HCT116 (cell line): ENCODE measurements at regions not wholly inside any gene's neighbourhood (a gene's known extent, or its start where the extent isn't known, plus 50 kb on each side); places are given as distances from the start of the nearest gene placed in this dataset.

ENCODE experiments used
- ATAC-seq: fragments of 200-7000 bp; cut with Tn5 transposase; 2 replicates; pipeline ENCODE4 v1.9.1; 2020; ENCODE audit warnings: mild to moderate bottlenecking, moderate library complexity
- BruUV-seq: library from RNA; stranded (reverse); fragments of 400-500 nt; replicated peaks from 2 replicates; lab custom pipeline; 2021; lab: Mats Ljungman, UMichigan
- CTCF ChIA-PET: fragments of 300-600 bp; sonication (Branson Sonifier 250); formaldehyde crosslinking; loops from one replicate; lab custom pipeline; 2021; ENCODE audit warnings: antibody characterized with exemption; lab: Charles Lee
- POLR2A ChIA-PET: fragments of 300-600, 350-600 bp; sonication (Branson Sonifier 250); formaldehyde crosslinking; loops from one replicate; lab custom pipeline; 2021; ENCODE audit warnings: antibody characterized with exemption; lab: Charles Lee
- RAD21 ChIA-PET, 2 experiments: fragments of 300-600 bp; sonication (Branson Sonifier 250); formaldehyde crosslinking; loops; one replicate each; lab custom pipeline; 2023; ENCODE audit warnings: low total read pairs in 2 of 2; ENCODE audit not compliant: uncharacterized antibody in 2 of 2, unreplicated experiment in 2 of 2, low non-redundant PET in 1 of 2; lab: Charles Lee
- DNase-seq: peaks from one replicate; pipeline ENCODE4 v3.0.0-alpha.2; 2010; ENCODE audit warnings: low read depth, low spot score
- H2AFZ ChIP-seq: fragments of 200-600 bp; shearing (Covaris generic), sonication (generic); 2 replicates; pipeline ENCODE4 v1.6.1; 2017; ENCODE audit warnings: low read depth, mixed run types, mixed read lengths, antibody characterized with exemption, low read length; ENCODE audit not compliant: poor library complexity, severe bottlenecking
- H3K27ac ChIP-seq: 2 replicates; pipeline ENCODE4 v1.5.1; 2012; ENCODE audit warnings: low read depth, low read length
- H3K27me3 ChIP-seq: fragments of 200-600 bp; sonication (generic); 2 replicates; pipeline ENCODE4 v1.6.1; 2016; ENCODE audit warnings: mixed run types, low read length, mixed read lengths; ENCODE audit not compliant: insufficient read depth
- H3K36me3 ChIP-seq, 2 experiments: fragments of 200-500 bp in 1 of 2; fragments of 200-600 bp in 1 of 2; sonication (Bioruptor generic) in 1 of 2; sonication (generic) in 1 of 2; 2 replicates each; pipeline versions ENCODE4 v1.5.1 to v1.6.1; 2014 to 2016; ENCODE audit warnings: low read length in 2 of 2, inconsistent platforms in 1 of 2, mixed read lengths in 1 of 2, mixed run types in 1 of 2; ENCODE audit not compliant: insufficient read depth in 2 of 2, control insufficient read depth in 1 of 2
- H3K4me1 ChIP-seq, 2 experiments: fragments of 200-600 bp in 1 of 2; sonication (generic) in 1 of 2; 2 replicates each; pipeline versions ENCODE4 v1.5.1 to v1.6.1; 2012 to 2017; ENCODE audit warnings: low read length in 2 of 2, inconsistent platforms in 1 of 2, mild to moderate bottlenecking in 1 of 2, mixed read lengths in 1 of 2, mixed run types in 1 of 2, moderate library complexity in 1 of 2; ENCODE audit not compliant: insufficient read depth in 2 of 2, control insufficient read depth in 1 of 2
- H3K4me2 ChIP-seq: fragments of 200-600 bp; sonication (generic); 2 replicates; pipeline ENCODE4 v1.6.1; 2017; ENCODE audit warnings: mixed run types, low read length, mixed read lengths
- H3K4me3 ChIP-seq, 2 experiments: fragments of 200-600 bp in 1 of 2; sonication (generic) in 1 of 2; replicated peaks in 1 of 2; 2 replicates each; pipeline ENCODE4 v1.5.1; 2011 to 2016; ENCODE audit warnings: low read length in 2 of 2, control low read depth in 1 of 2, low read depth in 1 of 2, mild to moderate bottlenecking in 1 of 2, mixed read lengths in 1 of 2, mixed run types in 1 of 2
- H3K79me2 ChIP-seq: fragments of 200-600 bp; sonication (generic); 2 replicates; pipeline ENCODE4 v1.6.1; 2017; ENCODE audit warnings: mild to moderate bottlenecking, mixed run types, low read length, moderate library complexity, mixed read lengths; ENCODE audit not compliant: insufficient read depth
- H3K9ac ChIP-seq: fragments of 200-600 bp; sonication (generic); 2 replicates; pipeline ENCODE4 v1.6.1; 2016; ENCODE audit warnings: low read length, mixed read lengths
- H3K9me2 ChIP-seq: fragments of 200-600 bp; sonication (generic), shearing (Covaris generic); 2 replicates; pipeline ENCODE4 v1.6.1; 2017; ENCODE audit warnings: mixed run types, mild to moderate bottlenecking, moderate library complexity; ENCODE audit not compliant: insufficient read depth
- H3K9me3 ChIP-seq, 2 experiments: fragments of 200-500 bp in 1 of 2; fragments of 200-600 bp in 1 of 2; sonication (Bioruptor generic) in 1 of 2; sonication (generic) in 1 of 2; 2 replicates each; pipeline ENCODE4 v1.6.1; 2014 to 2017; ENCODE audit warnings: low read length in 2 of 2, mixed read lengths in 2 of 2, inconsistent platforms in 1 of 2, low read depth in 1 of 2, mild to moderate bottlenecking in 1 of 2, mixed run types in 1 of 2, moderate library complexity in 1 of 2; ENCODE audit not compliant: control insufficient read depth in 1 of 2, insufficient read depth in 1 of 2
- H4K20me1 ChIP-seq: fragments of 200-600 bp; sonication (generic), shearing (Covaris generic); 2 replicates; pipeline ENCODE4 v1.6.1; 2017; ENCODE audit warnings: mixed run types, mild to moderate bottlenecking, moderate library complexity; ENCODE audit not compliant: insufficient read depth
- CEBPB ChIP-seq: IDR thresholded peaks from 2 replicates; pipeline ENCODE4 v1.6.1; 2012; ENCODE audit warnings: low read depth
- CTCF ChIP-seq, 3 experiments: fragments of 200-600 bp in 1 of 3; sonication (generic) in 1 of 3; IDR thresholded peaks in 2 of 3; conservative IDR thresholded peaks in 1 of 3; 2 replicates each; pipeline ENCODE4 v1.5.1; 2012 to 2017; ENCODE audit warnings: low read depth in 2 of 3, low read length in 2 of 3, antibody characterized with exemption in 1 of 3, borderline replicate concordance in 1 of 3, control low read depth in 1 of 3, mild to moderate bottlenecking in 1 of 3, mixed read lengths in 1 of 3, mixed run types in 1 of 3, moderate library complexity in 1 of 3; ENCODE audit not compliant: insufficient read depth in 1 of 3
- RAD21 ChIP-seq: IDR thresholded peaks from 2 replicates; pipeline ENCODE4 v1.6.1; 2012; ENCODE audit warnings: low read depth, mild to moderate bottlenecking
- intact Hi-C: fragments of 100-400 bp; cut with micrococcal nuclease; formaldehyde crosslinking; loops from 2 replicates; pipeline ENCODE4 v1.10.0; 2022
- TF ChIP-seq, protein P1 (sequence below): IDR thresholded peaks from 2 replicates; pipeline ENCODE4 v1.6.1; 2011; ENCODE audit warnings: mild to moderate bottlenecking, low read length, moderate library complexity; ENCODE audit not compliant: insufficient replicate concordance; ENCODE audit errors: extremely low read depth

GRCh38 chr6:1497761-1498105 is 108.4 kb downstream of the FOXF2 start (continued):
- TF ChIP-seq CTCF (IDR thresholded peaks at IDR 0.05 in 2 of 3, conservative IDR thresholded peaks at IDR 0.05 in 1 of 3; ENCODE audit: borderline replicate concordance in 1 of 3, insufficient read depth in 1 of 3, low read depth in 2 of 3, low read length in 2 of 3) = no peak
- TF ChIP-seq, protein P1, sequence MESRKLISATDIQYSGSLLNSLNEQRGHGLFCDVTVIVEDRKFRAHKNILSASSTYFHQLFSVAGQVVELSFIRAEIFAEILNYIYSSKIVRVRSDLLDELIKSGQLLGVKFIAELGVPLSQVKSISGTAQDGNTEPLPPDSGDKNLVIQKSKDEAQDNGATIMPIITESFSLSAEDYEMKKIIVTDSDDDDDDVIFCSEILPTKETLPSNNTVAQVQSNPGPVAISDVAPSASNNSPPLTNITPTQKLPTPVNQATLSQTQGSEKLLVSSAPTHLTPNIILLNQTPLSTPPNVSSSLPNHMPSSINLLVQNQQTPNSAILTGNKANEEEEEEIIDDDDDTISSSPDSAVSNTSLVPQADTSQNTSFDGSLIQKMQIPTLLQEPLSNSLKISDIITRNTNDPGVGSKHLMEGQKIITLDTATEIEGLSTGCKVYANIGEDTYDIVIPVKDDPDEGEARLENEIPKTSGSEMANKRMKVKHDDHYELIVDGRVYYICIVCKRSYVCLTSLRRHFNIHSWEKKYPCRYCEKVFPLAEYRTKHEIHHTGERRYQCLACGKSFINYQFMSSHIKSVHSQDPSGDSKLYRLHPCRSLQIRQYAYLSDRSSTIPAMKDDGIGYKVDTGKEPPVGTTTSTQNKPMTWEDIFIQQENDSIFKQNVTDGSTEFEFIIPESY = no peak

GRCh38 chr6:1498491-1499113 is 109.2 kb downstream of the FOXF2 start:
- intact Hi-C loops = no loop called here
- Histone ChIP-seq H3K4me3 (no peak overlapping the region), H3K36me3 (no peaks in the 10 kb centered on the region), H2AFZ (no peak overlapping the region), H3K9me3 (no peaks in the 10 kb centered on the region), H3K9ac (no peak overlapping the region), H3K4me1 (no peaks in the 10 kb centered on the region), H3K79me2 (no peaks in the 10 kb centered on the region), H3K27ac (no peak overlapping the region), H4K20me1 (no peaks in the 10 kb centered on the region), H3K27me3 (no peaks in the 10 kb centered on the region), H3K9me2 (no peaks in the 10 kb centered on the region), H3K4me2 (no peak overlapping the region)
- CTCF ChIA-PET = interaction anchor here (1.0 to 1.1 kb wide), 2 partner anchors 13 to 54 kb away, joined by 4 to 5 read pairs; no protein-coding TSS in a partner anchor
- no peak for TF ChIP-seq CEBPB
- peak; percentile 28; the same call in 1 of the 2 replicates for TF ChIP-seq RAD21
- TF ChIP-seq CTCF (IDR thresholded peaks at IDR 0.05 in 2 of 3, conservative IDR thresholded peaks at IDR 0.05 in 1 of 3; ENCODE audit: borderline replicate concordance in 1 of 3, insufficient read depth in 1 of 3, low read depth in 2 of 3, low read length in 2 of 3) = peak in 2 of 3 experiments; percentile 28 to 39; a peak in 3 of 6 replicates
- POLR2A ChIA-PET = no interaction called here
- BruUV-seq = no TSS peak
- peak; percentile 67 for ATAC-seq
- RAD21 ChIA-PET = no interaction called here
- DNase-seq = no peak
